Neural progenitor cell (in vitro differentiated cells): ENCODE measurements at regions not wholly inside any gene's neighbourhood (a gene's known extent, or its start where the extent isn't known, plus 50 kb on each side); places are given as distances from the start of the nearest gene placed in this dataset.

Experiments used
- DNase-seq: peaks from one replicate; pipeline ENCODE4 v3.0.0-alpha.2; 2016; ENCODE audit warnings: low spot score
- H2AFZ ChIP-seq: fragments of 200-600 bp; sonication (generic); replicated peaks from 2 replicates; pipeline ENCODE4 v1.6.1; 2016; ENCODE audit warnings: antibody characterized with exemption
- H3F3A ChIP-seq: fragments of 200-600 bp; sonication (generic); 2 replicates; pipeline ENCODE4 v1.6.1; 2016; ENCODE audit warnings: antibody characterized with exemption, low read depth
- H3K27ac ChIP-seq: fragments of 200-600 bp; sonication (generic); 2 replicates; pipeline ENCODE4 v1.5.1; 2016; ENCODE audit warnings: mild to moderate bottlenecking
- H3K27me3 ChIP-seq: fragments of 200-600 bp; sonication (generic); 2 replicates; pipeline ENCODE4 v1.6.1; 2016; ENCODE audit warnings: mild to moderate bottlenecking, moderate library complexity
- H3K36me3 ChIP-seq: fragments of 200-600 bp; sonication (generic); 2 replicates; pipeline ENCODE4 v1.5.1; 2016
- H3K4me1 ChIP-seq: fragments of 200-600 bp; sonication (generic); 2 replicates; pipeline ENCODE4 v1.6.1; 2016; ENCODE audit warnings: mixed run types
- H3K4me2 ChIP-seq: fragments of 200-600 bp; sonication (generic); 2 replicates; pipeline ENCODE4 v1.6.1; 2016
- H3K4me3 ChIP-seq: fragments of 200-600 bp; sonication (generic); 2 replicates; pipeline ENCODE4 v1.5.1; 2016
- H3K79me2 ChIP-seq: fragments of 200-600 bp; sonication (generic); 2 replicates; pipeline ENCODE4 v1.6.1; 2016; ENCODE audit warnings: low read depth
- H3K9ac ChIP-seq: fragments of 200-600 bp; sonication (generic); 2 replicates; pipeline ENCODE4 v1.6.1; 2016
- H3K9me3 ChIP-seq: fragments of 200-600 bp; sonication (generic); 2 replicates; pipeline ENCODE4 v1.5.1; 2016; ENCODE audit warnings: low read depth
- H4K20me1 ChIP-seq: fragments of 200-600 bp; sonication (generic); 2 replicates; pipeline ENCODE4 v1.6.1; 2016; ENCODE audit warnings: low read depth
- H3K27ac Mint-ChIP-seq: 3 replicates; pipeline ENCODE4 v1.8.0; 2021; ENCODE audit warnings: mixed read lengths
- H3K27me3 Mint-ChIP-seq: 2 replicates; pipeline ENCODE4 v1.8.0; 2022; ENCODE audit warnings: low read depth, mild to moderate bottlenecking, inconsistent platforms, moderate library complexity, mixed read lengths; ENCODE audit not compliant: insufficient read depth
- H3K36me3 Mint-ChIP-seq: 3 replicates; pipeline ENCODE4 v1.8.0; 2021; ENCODE audit warnings: mixed read lengths
- H3K4me1 Mint-ChIP-seq: 3 replicates; pipeline ENCODE4 v1.8.0; 2021; ENCODE audit warnings: mixed read lengths
- H3K4me3 Mint-ChIP-seq: 3 replicates; pipeline ENCODE4 v1.8.0; 2021; ENCODE audit warnings: mild to moderate bottlenecking, moderate library complexity, mixed read lengths
- H3K9me3 Mint-ChIP-seq: 3 replicates; pipeline ENCODE4 v1.8.0; 2020; ENCODE audit warnings: mixed read lengths
- EZH2 ChIP-seq: fragments of 200-600 bp; sonication (generic); IDR thresholded peaks from 2 replicates; pipeline ENCODE4 v1.6.1; 2017; ENCODE audit warnings: antibody characterized with exemption, mild to moderate bottlenecking, moderate library complexity
- EZH2phosphoT487 ChIP-seq: fragments of 200-600 bp; sonication (generic); IDR thresholded peaks from 2 replicates; pipeline ENCODE4 v1.6.1; 2017; ENCODE audit warnings: antibody characterized with exemption
- TF ChIP-seq, protein P1 (sequence below): fragments of 200-600 bp; sonication (generic); IDR thresholded peaks from 2 replicates; pipeline ENCODE4 v1.5.1; 2017; ENCODE audit warnings: antibody characterized with exemption, mild to moderate bottlenecking

GRCh38 chr17:77445760-77446532 lies 305.2 kb downstream of the SEC14L1 start:
- Histone ChIP-seq H4K20me1 (peaks cover 71% of the 10 kb centered on the region), H3K79me2 (peaks cover 93% of the 10 kb centered on the region), H3K4me3 (no peak overlapping the region), H3K36me3 (no peaks in the 10 kb centered on the region), H3K27me3 (no peaks in the 10 kb centered on the region), H3F3A (peaks cover 24% of the 10 kb centered on the region), H3K9ac (no peak overlapping the region), H2AFZ (no peak overlapping the region), H3K4me1 (peaks cover 21% of the 10 kb centered on the region), H3K27ac (no peak overlapping the region), H3K4me2 (no peak overlapping the region), H3K9me3 (no peaks in the 10 kb centered on the region)
- Mint-ChIP-seq H3K4me1 (peaks cover 58% of the 10 kb centered on the region), H3K36me3 (peaks cover 10% of the 10 kb centered on the region), H3K4me3 (no peak overlapping the region), H3K27ac (no peak overlapping the region), H3K9me3 (peaks cover 2% of the 10 kb centered on the region), H3K27me3 (peaks cover 7% of the 10 kb centered on the region)
- TF ChIP-seq EZH2, result no peak
- no peak for TF ChIP-seq EZH2phosphoT487
- DNase-seq, result no peak

DNA sequence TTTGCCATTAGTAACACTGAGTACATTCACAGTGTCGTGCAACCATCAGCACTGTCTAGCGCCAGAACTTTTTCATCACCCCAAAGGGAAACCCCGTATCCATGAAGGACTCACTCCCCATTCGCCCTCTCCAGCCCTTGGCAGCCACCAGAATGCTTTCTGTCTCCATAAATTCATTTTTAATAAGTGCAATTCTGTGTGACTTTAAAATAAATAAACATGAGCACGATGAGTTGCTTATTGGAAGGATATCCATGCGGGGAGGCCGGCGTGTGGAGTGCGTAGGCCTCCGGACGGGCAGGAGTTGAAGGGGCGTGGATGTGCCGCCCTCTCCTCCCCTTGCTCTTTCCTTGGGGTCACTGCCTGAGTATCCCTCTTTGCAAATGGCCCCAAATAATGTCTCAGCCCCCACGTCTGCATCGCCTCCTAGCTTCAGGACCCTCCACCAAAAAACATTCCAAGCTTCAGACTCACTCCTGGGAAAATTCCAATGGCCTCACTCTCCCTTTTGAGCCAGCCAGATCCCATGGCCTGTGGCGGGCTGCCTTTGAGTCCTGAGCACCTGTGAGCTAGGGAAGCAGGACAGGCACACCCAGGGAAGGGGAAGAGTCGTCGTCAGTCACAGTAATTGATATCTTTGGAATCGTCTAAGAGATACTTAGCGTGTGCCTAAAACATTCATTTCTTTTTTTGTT lies 306.3 kb downstream of the SEC14L1 start:
- TF ChIP-seq, protein P1, sequence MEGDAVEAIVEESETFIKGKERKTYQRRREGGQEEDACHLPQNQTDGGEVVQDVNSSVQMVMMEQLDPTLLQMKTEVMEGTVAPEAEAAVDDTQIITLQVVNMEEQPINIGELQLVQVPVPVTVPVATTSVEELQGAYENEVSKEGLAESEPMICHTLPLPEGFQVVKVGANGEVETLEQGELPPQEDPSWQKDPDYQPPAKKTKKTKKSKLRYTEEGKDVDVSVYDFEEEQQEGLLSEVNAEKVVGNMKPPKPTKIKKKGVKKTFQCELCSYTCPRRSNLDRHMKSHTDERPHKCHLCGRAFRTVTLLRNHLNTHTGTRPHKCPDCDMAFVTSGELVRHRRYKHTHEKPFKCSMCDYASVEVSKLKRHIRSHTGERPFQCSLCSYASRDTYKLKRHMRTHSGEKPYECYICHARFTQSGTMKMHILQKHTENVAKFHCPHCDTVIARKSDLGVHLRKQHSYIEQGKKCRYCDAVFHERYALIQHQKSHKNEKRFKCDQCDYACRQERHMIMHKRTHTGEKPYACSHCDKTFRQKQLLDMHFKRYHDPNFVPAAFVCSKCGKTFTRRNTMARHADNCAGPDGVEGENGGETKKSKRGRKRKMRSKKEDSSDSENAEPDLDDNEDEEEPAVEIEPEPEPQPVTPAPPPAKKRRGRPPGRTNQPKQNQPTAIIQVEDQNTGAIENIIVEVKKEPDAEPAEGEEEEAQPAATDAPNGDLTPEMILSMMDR, result no peak
- TF ChIP-seq EZH2 (no peak), EZH2phosphoT487 (no peak)
- H4K20me1 ChIP-seq, result peaks cover 65% of the 10 kb centered on the region
- no peak overlapping the region for H3K27ac ChIP-seq

DNA sequence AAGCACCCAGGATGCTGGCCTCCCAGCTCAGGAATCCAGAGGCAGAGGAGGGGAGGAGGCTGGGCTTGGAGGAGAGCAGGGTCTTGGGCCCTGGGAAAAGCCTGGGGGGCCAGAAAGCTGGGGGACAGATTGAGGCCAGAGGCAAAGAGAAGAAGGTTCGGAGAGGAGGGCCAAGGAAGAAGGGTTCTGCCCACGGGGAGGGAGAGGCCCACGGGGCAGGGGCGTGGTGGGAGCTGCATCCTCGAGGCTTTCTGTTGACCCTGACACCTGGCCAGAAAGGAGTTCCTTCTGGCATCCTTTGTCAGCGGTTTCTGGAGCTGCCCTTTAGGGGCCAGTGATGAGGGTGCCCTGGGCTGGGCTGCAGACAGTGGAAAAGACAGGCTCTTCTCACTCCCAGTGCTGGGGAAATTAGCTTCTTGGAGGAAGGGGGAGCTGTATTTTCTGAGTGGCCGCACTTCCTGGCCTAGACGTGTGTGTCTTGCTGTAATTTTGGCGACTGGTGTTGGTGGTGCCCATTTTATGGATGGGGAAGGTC lies 308.7 kb downstream of the SEC14L1 start:
- Mint-ChIP-seq H3K36me3 (peaks cover 6% of the 10 kb centered on the region), H3K4me1 (peaks cover 66% of the 10 kb centered on the region), H3K27ac (peak overlapping the region; percentile 95), H3K27me3 (peaks cover 6% of the 10 kb centered on the region), H3K4me3 (peak overlapping the region; percentile 93), H3K9me3 (peaks cover 2% of the 10 kb centered on the region)
- H3K9me3 ChIP-seq, result no peaks in the 10 kb centered on the region
- no peak overlapping the region for H2AFZ ChIP-seq
- no peaks in the 10 kb centered on the region for H3K36me3 ChIP-seq
- H3K4me1 ChIP-seq, result peaks cover 44% of the 10 kb centered on the region
- H3K79me2 ChIP-seq, result peaks cover 90% of the 10 kb centered on the region
- no peak for DNase-seq
- H4K20me1 ChIP-seq, result peaks cover 74% of the 10 kb centered on the region
- H3F3A ChIP-seq, result peaks cover 42% of the 10 kb centered on the region
- H3K27me3 ChIP-seq, result no peaks in the 10 kb centered on the region
- H3K4me2 ChIP-seq, result peak overlapping the region; percentile 89
- H3K27ac ChIP-seq, result peak overlapping the region; percentile 48
- no peak overlapping the region for H3K9ac ChIP-seq
- TF ChIP-seq, protein P1, result no peak
- TF ChIP-seq EZH2phosphoT487 (no peak), EZH2 (no peak)
- no peak overlapping the region for H3K4me3 ChIP-seq

More for the DNA sequence above, 306.3 kb downstream of the SEC14L1 start:
- Histone ChIP-seq H3K9me3 (no peaks in the 10 kb centered on the region), H3K27me3 (no peaks in the 10 kb centered on the region), H2AFZ (no peak overlapping the region), H3K36me3 (no peaks in the 10 kb centered on the region), H3K79me2 (peaks cover 90% of the 10 kb centered on the region), H3K4me1 (peaks cover 22% of the 10 kb centered on the region), H3K4me2 (no peak overlapping the region), H3K4me3 (no peak overlapping the region), H3F3A (peaks cover 34% of the 10 kb centered on the region), H3K9ac (no peak overlapping the region)
- H3K27me3 Mint-ChIP-seq, result peaks cover 6% of the 10 kb centered on the region
- no peak overlapping the region for H3K4me3 Mint-ChIP-seq
- peaks cover 59% of the 10 kb centered on the region for H3K4me1 Mint-ChIP-seq
- H3K36me3 Mint-ChIP-seq, result peaks cover 10% of the 10 kb centered on the region
- H3K27ac Mint-ChIP-seq, result peak overlapping the region; percentile 82
- H3K9me3 Mint-ChIP-seq, result peaks cover 2% of the 10 kb centered on the region
- DNase-seq, result no peak
